Type B pancreatic cell (in vitro differentiated cells): ENCODE measurements at regions not wholly inside any gene's neighbourhood (a gene's known extent, or its start where the extent isn't known, plus 50 kb on each side); places are given as distances from the start of the nearest gene placed in this dataset.

ENCODE experiments used
- DNase-seq: peaks from one replicate; pipeline ENCODE4 v3.0.0; 2021; ENCODE audit warnings: mixed read lengths; ENCODE audit not compliant: unreplicated experiment; ENCODE audit errors: extremely low spot score
- H3K27ac Mint-ChIP-seq: 2 replicates; pipeline ENCODE4 v1.8.0; 2021; ENCODE audit warnings: mild to moderate bottlenecking, mixed read lengths
- H3K27me3 Mint-ChIP-seq: 2 replicates; pipeline ENCODE4 v1.8.0; 2021; ENCODE audit warnings: mixed read lengths
- H3K36me3 Mint-ChIP-seq: 2 replicates; pipeline ENCODE4 v1.8.0; 2021; ENCODE audit warnings: mixed read lengths
- H3K4me1 Mint-ChIP-seq: one replicate; pipeline ENCODE4 v1.8.0; 2021; ENCODE audit warnings: mixed read lengths; ENCODE audit not compliant: unreplicated experiment
- H3K4me3 Mint-ChIP-seq: 2 replicates; pipeline ENCODE4 v1.8.0; 2021; ENCODE audit warnings: mild to moderate bottlenecking, mixed read lengths
- H3K9me3 Mint-ChIP-seq: 2 replicates; pipeline ENCODE4 v1.8.0; 2021; ENCODE audit warnings: mixed read lengths
- CTCF ChIP-seq: fragments of 200-600 bp; sonication (generic); conservative IDR thresholded peaks from 2 replicates; pipeline ENCODE4 v1.5.0; 2021; ENCODE audit warnings: antibody characterized with exemption, mild to moderate bottlenecking

DNA sequence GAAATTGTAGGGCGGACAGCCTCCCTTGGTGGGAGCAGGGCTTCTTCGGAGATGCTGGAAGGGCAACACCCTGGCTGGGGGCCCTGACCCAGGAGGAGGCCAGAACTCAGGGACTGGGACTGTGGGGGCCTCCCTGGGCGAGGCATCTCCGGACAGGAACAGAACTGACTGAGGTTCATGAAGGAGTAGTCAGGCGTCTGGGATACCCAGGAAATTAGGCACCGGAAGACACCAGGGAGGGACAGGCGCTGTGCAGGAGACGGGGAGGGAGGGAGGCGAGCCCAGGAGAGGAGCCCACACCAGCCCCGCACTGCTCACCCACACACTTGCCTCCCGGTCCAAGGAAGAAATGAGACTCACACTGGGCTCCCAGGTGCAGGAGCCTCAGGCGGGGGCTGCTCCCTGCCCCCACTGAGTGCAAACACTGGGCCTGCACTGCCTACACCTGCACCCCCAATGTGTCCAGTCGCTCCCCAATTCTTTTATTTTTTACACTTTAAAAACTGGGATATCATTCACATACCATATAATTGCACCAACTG is 262.6 kb upstream of the SFSWAP start:
- TF ChIP-seq CTCF, result no peak
- H3K27me3 Mint-ChIP-seq, result peaks cover 19% of the 10 kb centered on the region
- H3K36me3 Mint-ChIP-seq, result no peaks in the 10 kb centered on the region
- H3K9me3 Mint-ChIP-seq, result peaks cover 12% of the 10 kb centered on the region
- peaks cover 6% of the 10 kb centered on the region for H3K4me1 Mint-ChIP-seq
- H3K4me3 Mint-ChIP-seq, result no peak overlapping the region
- no peak for DNase-seq
- no peak overlapping the region for H3K27ac Mint-ChIP-seq

DNA sequence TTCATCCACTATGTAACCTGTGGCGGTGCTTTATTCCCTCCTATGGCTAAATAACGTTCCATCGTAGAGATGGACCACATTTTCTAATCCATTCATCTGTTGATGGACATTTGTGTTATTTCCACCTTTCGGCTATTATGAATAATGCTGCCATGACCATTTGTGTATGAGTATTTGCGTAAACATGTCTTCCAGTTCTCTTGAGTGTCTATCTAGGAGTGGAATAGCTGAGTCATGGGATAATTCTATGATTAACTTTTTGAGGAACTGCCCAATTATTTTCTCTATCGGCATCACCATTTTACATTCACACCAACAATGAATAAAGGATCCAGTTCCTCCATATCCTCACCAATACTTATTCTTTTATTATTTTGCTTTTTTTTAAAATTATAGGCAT is 261.9 kb upstream of the SFSWAP start:
- no peak for TF ChIP-seq CTCF
- Mint-ChIP-seq H3K27ac (no peak overlapping the region), H3K27me3 (peaks cover 19% of the 10 kb centered on the region), H3K4me3 (no peak overlapping the region), H3K4me1 (peaks cover 6% of the 10 kb centered on the region), H3K9me3 (peaks cover 12% of the 10 kb centered on the region), H3K36me3 (no peaks in the 10 kb centered on the region)
- no peak for DNase-seq

DNA sequence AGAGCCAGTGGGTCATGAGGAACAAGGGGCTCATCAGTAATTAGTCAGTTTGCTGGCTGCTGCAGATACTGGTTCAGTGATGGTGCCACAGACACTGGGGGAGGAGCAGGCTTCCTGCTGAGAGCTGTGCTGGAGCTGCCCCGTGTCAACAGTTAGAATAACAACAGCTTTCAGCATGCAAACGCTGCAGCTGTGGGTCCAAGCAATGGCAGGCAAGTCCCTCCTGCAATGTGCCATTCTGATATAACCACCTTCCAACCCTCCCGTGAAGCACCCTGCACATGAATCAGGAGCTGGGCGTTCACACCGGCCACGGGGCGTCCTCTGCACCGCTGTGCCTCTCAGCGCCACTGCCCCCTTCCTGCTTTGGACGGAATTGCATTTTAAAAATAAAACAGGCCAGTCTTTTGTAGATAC is 258.4 kb upstream of the SFSWAP start:
- H3K4me1 Mint-ChIP-seq, result no peaks in the 10 kb centered on the region
- peaks cover 25% of the 10 kb centered on the region for H3K27me3 Mint-ChIP-seq
- H3K9me3 Mint-ChIP-seq, result peaks cover 12% of the 10 kb centered on the region
- peak; percentile 64 for DNase-seq
- H3K27ac Mint-ChIP-seq, result no peak overlapping the region
- peak; percentile 78 for TF ChIP-seq CTCF
- no peak overlapping the region for H3K4me3 Mint-ChIP-seq
- H3K36me3 Mint-ChIP-seq, result no peaks in the 10 kb centered on the region

DNA sequence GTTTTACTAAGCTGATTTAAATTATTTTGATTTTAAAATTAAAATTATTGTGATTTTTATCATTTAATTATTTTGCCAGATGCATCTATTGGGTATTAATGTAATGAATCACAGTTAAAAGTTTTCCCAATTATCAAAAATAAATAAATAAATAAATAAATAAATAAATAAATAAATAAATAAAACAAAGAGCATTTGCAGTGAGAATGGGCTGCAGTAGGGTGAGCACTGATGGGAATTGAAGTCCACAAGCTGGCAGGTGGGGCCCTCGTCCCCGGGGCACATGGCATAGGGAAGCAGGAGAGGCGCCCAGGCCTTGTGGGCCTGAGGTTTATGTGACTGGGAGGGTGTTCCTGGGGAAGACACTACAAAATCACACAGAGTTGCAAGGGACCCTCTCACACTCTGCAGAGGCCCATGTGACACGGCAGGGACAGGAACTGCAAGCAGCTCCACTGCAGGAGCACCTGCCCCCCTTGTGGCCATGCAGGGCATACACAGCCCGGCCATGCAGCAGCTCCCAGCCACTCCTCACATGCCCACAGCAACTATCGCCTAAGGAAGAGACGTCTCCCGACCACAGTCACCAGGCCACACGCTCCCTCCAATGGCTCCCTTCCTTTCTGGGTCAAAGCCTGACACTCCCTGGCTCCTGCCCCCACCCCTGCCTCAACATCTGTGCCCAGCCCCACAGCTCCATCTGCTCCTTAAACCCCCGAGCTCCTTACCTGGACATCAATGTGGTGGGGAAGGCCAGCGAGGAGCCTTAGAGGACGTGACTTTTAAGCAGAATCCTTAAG is 256.3 kb upstream of the SFSWAP start:
- peak; percentile 85 for TF ChIP-seq CTCF
- no peaks in the 10 kb centered on the region for H3K36me3 Mint-ChIP-seq
- H3K9me3 Mint-ChIP-seq, result peaks cover 12% of the 10 kb centered on the region
- H3K4me1 Mint-ChIP-seq, result peaks cover 5% of the 10 kb centered on the region
- H3K27ac Mint-ChIP-seq, result no peak overlapping the region
- peaks cover 43% of the 10 kb centered on the region for H3K27me3 Mint-ChIP-seq
- DNase-seq, result no peak
- no peak overlapping the region for H3K4me3 Mint-ChIP-seq

GRCh38 chr12:131455218-131455506 is 255.7 kb upstream of the SFSWAP start:
- DNase-seq, result no peak
- H3K9me3 Mint-ChIP-seq, result peaks cover 12% of the 10 kb centered on the region
- no peaks in the 10 kb centered on the region for H3K36me3 Mint-ChIP-seq
- H3K27me3 Mint-ChIP-seq, result peaks cover 47% of the 10 kb centered on the region
- H3K4me3 Mint-ChIP-seq, result no peak overlapping the region
- no peak overlapping the region for H3K27ac Mint-ChIP-seq
- TF ChIP-seq CTCF, result no peak
- peaks cover 5% of the 10 kb centered on the region for H3K4me1 Mint-ChIP-seq
